ENCODE measurements at regions not wholly inside any gene's neighbourhood (a gene's known extent, or its start where the extent isn't known, plus 50 kb on each side); places are given as distances from the start of the nearest gene placed in this dataset.

DNA sequence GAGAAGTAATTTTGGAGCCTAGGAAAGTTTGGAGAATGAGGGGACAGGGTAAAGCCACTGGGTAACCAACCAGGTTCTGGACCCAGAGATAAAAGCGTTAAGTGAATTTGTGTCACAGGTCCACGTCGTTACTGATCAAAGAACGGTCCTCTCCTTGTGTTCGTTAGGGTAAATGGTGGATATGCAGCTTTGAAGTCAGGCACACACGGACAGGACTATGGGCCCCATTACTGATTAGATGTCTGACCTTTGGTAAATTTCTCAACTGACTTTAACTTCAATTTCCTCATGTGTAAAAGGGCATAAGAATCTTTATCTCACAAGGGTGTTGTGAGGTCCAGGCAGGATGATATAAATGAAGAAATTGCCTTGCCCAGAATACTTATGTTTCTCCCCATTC, 76.6 kb downstream of the EMP1 start:
- Histone ChIP-seq H3K36me3 (no peaks in the 10 kb centered on the region), H3K27me3 (peaks cover 70% of the 10 kb centered on the region), H3K9me3 (no peaks in the 10 kb centered on the region), H3K4me1 (ENCODE audit: control insufficient read depth in 1 of 2, insufficient read depth in 1 of 2, low read depth in 1 of 2, low read length in 1 of 2) (peaks cover 0 to 2% of the 10 kb centered on the region in 2 experiments), H3K27ac (no peak overlapping the region), H3K4me3 (ENCODE audit: low read depth in 1 of 2, low read length in 1 of 2) (no peak overlapping the region)
- no peak for TF ChIP-seq CTCF (IDR thresholded peaks at IDR 0.05)

DNA sequence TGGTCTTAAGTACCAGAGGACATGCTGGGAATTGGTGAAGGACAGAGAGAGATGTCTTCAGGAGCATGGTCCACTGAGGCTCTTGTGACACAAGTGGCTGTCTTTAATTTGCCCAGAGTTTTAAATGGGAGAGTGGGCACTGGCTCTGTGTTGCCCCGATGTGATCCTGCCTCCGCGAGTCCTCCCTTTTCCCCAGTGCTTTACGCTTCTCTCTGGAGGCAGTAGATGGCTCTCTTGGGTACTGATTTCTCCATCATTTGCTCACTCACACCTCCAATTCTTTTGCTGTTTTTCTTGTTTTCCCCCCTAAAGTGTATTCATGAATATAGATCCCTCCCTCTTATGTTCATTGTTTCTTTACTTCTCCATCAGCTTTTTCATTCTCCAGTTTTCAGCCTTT, 74.3 kb downstream of the EMP1 start:
- Histone ChIP-seq H3K9me3 (no peaks in the 10 kb centered on the region), H3K4me3 (ENCODE audit: low read depth in 1 of 2, low read length in 1 of 2) (no peak overlapping the region), H3K36me3 (no peaks in the 10 kb centered on the region), H3K27me3 (peaks cover 47% of the 10 kb centered on the region), H3K27ac (no peak overlapping the region), H3K4me1 (ENCODE audit: control insufficient read depth in 1 of 2, insufficient read depth in 1 of 2, low read depth in 1 of 2, low read length in 1 of 2) (no peaks in the 10 kb centered on the region)
- TF ChIP-seq CTCF (IDR thresholded peaks at IDR 0.05), result no peak
